GM23248 (cell line): ENCODE measurements at regions not wholly inside any gene's neighbourhood (a gene's known extent, or its start where the extent isn't known, plus 50 kb on each side); places are given as distances from the start of the nearest gene placed in this dataset. TPM values are rescaled to one million over a fixed set of nuclear protein-coding genes. Genes with fewer than 3 reads are reported as not detected.
"Not testable (repeated sequence)": the region's sequence is repeated elsewhere in the genome, so short reads cannot be mapped to it uniquely, and the experiment has no call there.

Source experiments
- DNase-seq: peaks from one replicate; pipeline ENCODE4 v3.0.0-alpha.2; 2015
- H2AFZ ChIP-seq: fragments of 200-600 bp; sonication (generic); 2 replicates; pipeline ENCODE4 v1.6.1; 2016; ENCODE audit warnings: antibody characterized with exemption
- H3F3A ChIP-seq: fragments of 200-600 bp; sonication (generic); 2 replicates; pipeline ENCODE4 v1.6.1; 2016; ENCODE audit warnings: mild to moderate bottlenecking, antibody characterized with exemption, mixed run types; ENCODE audit not compliant: insufficient read depth
- H3K27ac ChIP-seq: fragments of 200-600 bp; sonication (generic); 2 replicates; pipeline ENCODE4 v1.5.1; 2016; ENCODE audit warnings: mild to moderate bottlenecking
- H3K27me3 ChIP-seq: fragments of 200-600 bp; sonication (generic); replicated peaks from 2 replicates; pipeline ENCODE4 v1.6.1; 2016; ENCODE audit warnings: mild to moderate bottlenecking; ENCODE audit not compliant: insufficient read depth
- H3K36me3 ChIP-seq: fragments of 200-600 bp; sonication (generic); 2 replicates; pipeline ENCODE4 v1.6.1; 2016; ENCODE audit warnings: low read depth, mild to moderate bottlenecking
- H3K4me1 ChIP-seq: fragments of 200-600 bp; sonication (generic); 2 replicates; pipeline ENCODE4 v1.6.1; 2016; ENCODE audit warnings: mild to moderate bottlenecking; ENCODE audit not compliant: insufficient read depth
- H3K4me2 ChIP-seq: fragments of 200-600 bp; sonication (generic); one replicate; pipeline ENCODE4 v1.6.1; 2016; ENCODE audit warnings: mild to moderate bottlenecking; ENCODE audit not compliant: unreplicated experiment
- H3K4me3 ChIP-seq: fragments of 200-600 bp; sonication (generic); 2 replicates; pipeline ENCODE4 v1.5.1; 2016; ENCODE audit warnings: mild to moderate bottlenecking
- H3K79me2 ChIP-seq: fragments of 200-600 bp; sonication (generic); 2 replicates; pipeline ENCODE4 v1.6.1; 2016; ENCODE audit warnings: mild to moderate bottlenecking; ENCODE audit not compliant: insufficient read depth
- H3K9ac ChIP-seq: fragments of 200-600 bp; sonication (generic); 2 replicates; pipeline ENCODE4 v1.6.1; 2016; ENCODE audit warnings: mild to moderate bottlenecking
- H3K9me2 ChIP-seq: fragments of 200-600 bp; sonication (generic); 2 replicates; pipeline ENCODE4 v1.6.1; 2016; ENCODE audit warnings: mixed run types, mild to moderate bottlenecking, moderate library complexity; ENCODE audit not compliant: insufficient read depth
- H3K9me3 ChIP-seq: fragments of 200-600 bp; sonication (generic); one replicate; pipeline ENCODE4 v1.6.1; 2017; ENCODE audit warnings: low read depth
- H4K20me1 ChIP-seq: fragments of 200-600 bp; sonication (generic); 2 replicates; pipeline ENCODE4 v1.6.0; 2016; ENCODE audit not compliant: insufficient read depth
- WGBS, 2 experiments: methylation state at CpG; one replicate each; pipeline ENCODE4 v1.1.6; 2015 to 2017; ENCODE audit warnings: low lambda C conversion rate in 2 of 2, low coverage in 1 of 2; ENCODE audit errors: missing lambda C conversion rate in 2 of 2; 5-methylcytosine and 5-hydroxymethylcytosine counted together
- in situ Hi-C: fragments of 300-500 bp; cut with MboI; formaldehyde crosslinking; loops from 2 replicates; pipeline ENCODE4 v1.15.0; 2020
- small RNA-seq: library from RNA; depleted of rRNA; stranded (forward); fragments of <200 nt; gene quantifications from one replicate; pipeline ENCODE3, GENCODE V24; 2014; ENCODE audit warnings: low read depth, low replicate concordance

DNA sequence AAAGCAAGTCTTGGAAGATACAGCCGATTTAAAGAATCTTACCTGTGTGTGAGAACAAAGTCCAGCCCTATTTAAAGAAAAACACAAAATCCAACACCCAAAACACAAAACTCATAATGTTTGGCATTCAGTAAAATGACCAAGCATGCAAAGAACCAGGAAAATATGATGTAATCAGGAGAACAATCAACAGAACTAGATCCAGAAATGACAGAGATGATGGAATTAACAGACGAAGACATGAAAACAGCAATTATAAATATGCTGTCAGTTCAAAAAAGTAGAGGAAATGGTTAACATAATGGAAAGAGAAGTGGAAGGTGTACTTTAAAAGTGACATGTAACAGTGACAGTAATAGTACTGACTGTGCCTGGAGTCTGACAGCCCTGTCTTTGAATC, 56.1 kb upstream of the ERV3-1 start:
- not testable (repeated sequence) for H4K20me1 ChIP-seq, H3K4me1 ChIP-seq, H3K79me2 ChIP-seq, H3K9me2 ChIP-seq, H3K4me2 ChIP-seq, H3K9me3 ChIP-seq, H3K27me3 ChIP-seq, DNase-seq, H3K9ac ChIP-seq, H2AFZ ChIP-seq, H3K4me3 ChIP-seq, H3K27ac ChIP-seq, H3F3A ChIP-seq, H3K36me3 ChIP-seq
- WGBS, 2 experiments, result 74% methylated on average over 2 of the region's 2 CpGs
- in situ Hi-C loops, result loop anchor here (5.0 kb wide), 1 partner anchor 690 kb away; no protein-coding TSS in a partner anchor

DNA sequence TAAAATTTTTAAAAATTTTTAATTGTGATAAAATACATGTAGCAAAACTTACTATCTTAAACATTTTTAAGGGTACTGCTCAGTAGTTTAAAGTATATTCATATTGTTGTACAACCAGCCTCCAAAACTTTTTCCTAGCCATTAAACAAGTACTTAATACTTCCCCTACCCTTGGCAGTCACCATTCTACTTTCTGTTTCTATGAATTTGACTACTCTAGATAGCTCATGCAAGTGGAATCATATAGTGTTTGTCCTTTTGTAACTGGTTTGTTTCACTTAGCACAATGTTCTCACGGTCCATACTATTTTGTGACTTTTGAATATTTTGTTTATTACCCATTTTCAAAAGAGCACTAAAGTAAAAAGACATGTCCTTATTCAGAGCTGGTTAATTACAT, 52.8 kb upstream of the ERV3-1 start:
- DNase-seq, H3K9me3 ChIP-seq, H3K36me3 ChIP-seq, H3K79me2 ChIP-seq, H3K4me1 ChIP-seq, H2AFZ ChIP-seq, H3K9ac ChIP-seq, in situ Hi-C loops, H3K4me2 ChIP-seq, H4K20me1 ChIP-seq, H3K4me3 ChIP-seq, H3F3A ChIP-seq, H3K9me2 ChIP-seq, H3K27ac ChIP-seq, H3K27me3 ChIP-seq: not testable (repeated sequence)
- WGBS, 2 experiments, result 93 to 96% methylated on average over 1 of the region's 1 CpG

Small RNA genes lying in the stretch of these regions (small RNA-seq; reads per million reads assigned to genes)
- gene AC104073.1, result not detected
- not detected for gene SNORA15B-1
- not detected for gene SNORA22C
